ENCODE measurements at regions not wholly inside any gene's neighbourhood (a gene's known extent, or its start where the extent isn't known, plus 50 kb on each side); places are given as distances from the start of the nearest gene placed in this dataset.

DNA sequence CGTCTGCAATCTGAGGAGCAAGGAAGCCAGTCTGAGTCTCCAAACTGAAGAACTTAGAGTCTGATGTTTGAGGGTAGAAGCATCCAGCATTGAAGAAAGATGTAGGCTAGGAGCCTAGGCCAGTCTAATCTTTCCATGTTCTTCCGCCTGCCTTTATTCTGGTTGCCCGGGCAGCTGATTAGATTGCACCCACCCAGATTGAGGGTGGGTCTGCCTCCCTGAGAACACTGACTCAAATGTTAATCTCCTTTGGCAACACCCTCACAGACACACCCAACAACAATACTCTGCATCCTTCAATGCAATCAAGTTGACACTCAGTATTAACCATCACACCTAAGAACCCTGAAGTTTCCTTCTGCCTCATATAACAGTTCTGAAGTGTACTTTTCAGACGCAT, 350.1 kb downstream of the RFPL4B start:
- in situ Hi-C loops (cut with HindIII; ENCODE audit: low sequenced_read_pairs): no loop called here

DNA sequence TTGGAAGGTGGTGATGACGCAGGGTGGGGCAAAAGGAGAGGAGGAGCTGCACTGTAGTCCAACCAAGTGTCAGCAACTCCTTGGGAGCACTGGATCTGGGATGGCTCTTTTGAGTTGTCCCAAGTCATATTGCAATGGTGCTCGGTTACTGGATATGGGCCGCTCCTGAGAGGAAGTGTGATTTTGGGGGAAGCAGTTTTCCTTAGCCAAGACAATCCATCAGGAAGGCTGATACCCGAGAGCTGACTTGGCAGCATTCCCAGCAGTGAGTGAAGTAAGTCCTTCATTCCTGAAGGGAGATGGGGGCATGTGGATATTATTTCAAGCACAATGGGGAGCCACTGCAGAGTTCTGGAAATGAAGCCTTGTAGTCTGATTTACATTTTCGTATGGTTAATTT, 354.1 kb downstream of the RFPL4B start:
- in situ Hi-C loops (cut with HindIII; ENCODE audit: low sequenced_read_pairs): no loop called here

DNA sequence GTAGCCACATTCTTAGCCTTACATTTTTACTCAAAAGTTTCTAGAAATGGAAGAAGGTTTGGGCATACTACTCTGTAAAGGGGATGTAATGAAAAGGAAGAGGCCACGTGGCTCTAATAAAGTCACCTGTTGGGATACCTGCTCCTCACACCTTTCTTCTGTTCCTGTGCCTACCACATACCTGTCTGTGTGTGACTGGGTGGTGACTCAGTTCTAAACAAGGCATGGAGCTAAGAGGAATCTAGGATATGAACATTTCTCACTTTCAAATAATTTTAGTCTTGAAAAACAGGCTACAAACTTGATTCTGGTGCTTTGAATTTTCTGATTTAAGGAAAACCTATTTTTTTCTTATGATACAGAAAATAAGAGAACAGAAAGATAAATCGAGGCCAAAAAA, 363.6 kb downstream of the RFPL4B start:
- in situ Hi-C loops (cut with HindIII; ENCODE audit: low sequenced_read_pairs): no loop called here

DNA sequence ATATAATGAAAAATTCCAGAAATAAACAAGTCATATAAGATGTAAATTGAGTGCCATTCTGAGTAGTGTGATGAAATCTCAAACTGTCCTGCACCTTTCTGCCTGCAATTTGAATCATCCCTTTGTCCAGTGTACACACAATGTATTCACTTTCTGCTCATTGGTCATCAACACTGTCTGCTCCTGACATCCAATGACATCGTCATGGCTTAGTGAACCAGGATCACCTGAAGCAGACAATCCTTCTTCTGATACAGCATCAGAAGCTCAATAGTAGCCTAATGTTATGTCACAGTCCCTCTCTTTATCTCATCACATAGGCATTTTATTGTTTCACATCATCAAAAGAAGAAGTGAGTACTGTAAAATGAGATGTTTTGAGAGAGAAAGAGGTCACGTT, 366.3 kb downstream of the RFPL4B start:
- in situ Hi-C loops (cut with HindIII; ENCODE audit: low sequenced_read_pairs): no loop called here

DNA sequence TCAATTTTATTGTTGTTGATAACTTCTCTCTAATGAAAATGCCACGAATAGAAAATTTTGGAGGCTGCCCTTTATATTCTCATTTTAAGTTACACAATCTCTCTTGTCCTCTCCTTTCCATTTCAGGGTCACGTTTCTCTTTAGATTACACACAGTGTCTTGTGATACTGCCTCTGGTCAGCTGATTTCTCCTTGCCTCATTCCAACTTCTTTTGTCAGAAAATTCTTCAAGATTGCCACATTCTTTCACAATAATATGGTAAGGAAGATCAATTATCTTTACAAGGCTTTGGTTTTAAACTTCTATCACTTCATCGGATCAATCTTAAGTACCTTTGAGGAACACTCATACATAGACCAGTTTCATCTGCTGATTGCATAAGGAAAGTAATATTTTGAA, 370.3 kb downstream of the RFPL4B start:
- in situ Hi-C loops (cut with HindIII; ENCODE audit: low sequenced_read_pairs): no loop called here

DNA sequence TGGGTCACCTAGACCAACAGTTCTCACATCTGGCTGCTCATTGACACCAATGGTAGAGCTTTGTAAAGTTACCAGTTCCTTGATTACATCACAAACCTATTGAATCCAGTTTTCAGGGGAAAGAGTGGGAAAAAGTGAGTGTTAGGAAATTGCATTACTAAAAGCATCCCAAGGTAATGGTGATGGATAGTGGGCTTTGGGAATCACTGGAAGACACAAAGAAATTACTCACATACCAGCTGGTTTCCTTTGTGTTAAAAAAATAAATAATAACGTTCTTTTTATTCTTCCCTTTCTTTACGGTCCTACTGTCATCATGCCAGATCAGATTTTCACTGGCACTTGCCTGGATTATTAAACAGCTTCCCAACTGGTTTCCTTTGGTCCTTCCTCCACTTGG, 370.7 kb downstream of the RFPL4B start:
- in situ Hi-C loops (cut with HindIII; ENCODE audit: low sequenced_read_pairs): no loop called here

DNA sequence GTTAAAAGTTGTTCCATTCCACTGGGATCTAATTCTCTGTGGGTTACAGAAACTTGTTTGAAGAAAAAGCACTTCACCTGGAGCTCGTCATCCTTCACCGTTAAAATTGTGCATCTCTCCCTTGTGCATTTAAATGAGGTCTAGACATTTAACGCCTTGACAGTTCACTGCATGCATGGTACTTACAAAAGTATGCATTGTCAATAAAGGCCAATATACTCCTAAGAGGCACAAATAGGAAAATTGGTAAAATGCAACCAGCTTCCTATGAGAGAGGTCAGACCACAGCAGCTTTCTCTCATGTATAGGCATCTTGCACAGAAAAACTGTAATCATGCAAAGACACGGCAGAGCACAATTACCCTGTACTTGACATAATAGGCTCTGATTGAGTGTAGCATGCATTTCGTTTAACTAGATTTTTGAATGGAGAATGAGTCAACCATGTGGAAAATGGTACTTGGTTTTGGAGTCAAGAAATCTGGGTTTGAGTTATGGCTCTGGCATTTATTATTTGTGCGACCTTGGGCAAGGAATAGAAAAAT, 378.5 kb downstream of the RFPL4B start:
- in situ Hi-C loops (cut with HindIII; ENCODE audit: low sequenced_read_pairs): no loop called here

DNA sequence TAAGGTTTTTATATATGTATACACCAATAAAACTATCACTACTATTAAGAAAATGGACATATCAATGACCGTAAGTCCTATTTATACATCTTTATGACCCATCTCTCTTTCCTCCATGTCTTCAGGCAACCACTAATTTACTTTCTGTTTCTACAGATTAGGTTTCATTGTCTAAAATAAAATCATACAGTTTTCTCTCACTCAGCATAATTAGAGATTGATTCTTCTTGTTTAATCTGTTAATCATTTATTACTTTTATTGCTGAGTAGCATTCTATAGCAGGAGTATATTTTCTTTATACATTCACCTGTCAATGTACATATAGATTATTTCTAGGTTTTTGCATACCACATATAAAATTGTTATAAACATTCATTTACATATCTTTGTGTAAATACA, 388.0 kb downstream of the RFPL4B start:
- in situ Hi-C loops (cut with HindIII; ENCODE audit: low sequenced_read_pairs): no loop called here

DNA sequence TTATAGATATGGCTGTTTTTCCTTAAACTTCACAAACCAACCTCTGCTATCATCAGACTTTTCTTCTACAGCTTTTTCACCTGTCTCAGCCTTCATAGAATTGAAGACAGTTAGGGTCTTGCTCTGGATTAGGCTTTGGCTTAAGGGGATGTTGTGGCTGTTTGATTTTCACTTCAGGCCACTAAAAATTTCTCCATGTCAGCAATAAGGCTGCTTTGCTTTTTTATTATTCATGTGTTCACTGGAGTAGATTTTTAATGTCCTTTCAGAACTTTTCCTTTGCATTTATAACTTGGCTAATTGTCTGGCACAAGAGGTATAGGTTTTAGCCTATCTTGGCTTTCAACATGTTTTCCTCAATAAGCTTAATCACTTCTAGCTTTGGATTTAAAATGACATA, 392.6 kb downstream of the RFPL4B start:
- in situ Hi-C loops (cut with HindIII; ENCODE audit: low sequenced_read_pairs): no loop called here

DNA sequence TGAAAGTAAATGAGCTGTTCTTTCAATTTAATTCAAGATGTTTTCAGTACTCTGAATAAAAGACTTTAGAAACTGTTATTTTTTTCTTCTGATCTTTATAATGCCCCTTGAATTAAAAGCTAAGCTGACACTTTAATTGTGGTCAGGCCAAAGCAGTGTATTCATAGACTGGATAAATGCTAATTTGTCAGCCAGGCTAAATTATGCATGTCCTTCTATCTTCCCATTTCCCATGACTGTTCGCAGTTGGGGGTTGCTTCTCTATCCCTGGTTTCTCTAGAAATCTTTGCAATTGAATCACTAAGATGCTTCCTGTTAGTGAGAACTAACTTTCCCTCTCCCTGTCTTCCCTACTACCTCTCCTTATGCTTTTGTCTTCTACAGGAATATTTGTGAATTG, 396.2 kb downstream of the RFPL4B start:
- in situ Hi-C loops (cut with HindIII; ENCODE audit: low sequenced_read_pairs): no loop called here

DNA sequence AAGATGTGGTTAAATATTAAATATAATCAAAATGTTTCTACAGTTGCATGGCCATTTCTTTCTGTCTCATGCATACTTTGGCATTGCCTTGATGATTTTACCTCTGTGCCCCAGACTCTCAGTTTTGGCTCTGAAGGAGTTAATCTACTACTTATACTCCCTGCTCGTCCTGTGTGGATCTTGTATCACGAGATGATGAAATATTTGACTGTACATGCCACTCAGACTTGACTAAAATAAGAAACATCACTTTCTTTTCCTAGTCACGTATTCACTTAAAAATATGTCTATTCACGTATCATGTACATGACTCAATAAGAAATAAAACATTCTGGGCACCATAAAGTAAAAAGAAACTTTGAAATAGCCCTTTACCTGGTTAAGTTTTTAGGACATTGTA, 397.7 kb downstream of the RFPL4B start:
- in situ Hi-C loops (cut with HindIII; ENCODE audit: low sequenced_read_pairs): no loop called here

DNA sequence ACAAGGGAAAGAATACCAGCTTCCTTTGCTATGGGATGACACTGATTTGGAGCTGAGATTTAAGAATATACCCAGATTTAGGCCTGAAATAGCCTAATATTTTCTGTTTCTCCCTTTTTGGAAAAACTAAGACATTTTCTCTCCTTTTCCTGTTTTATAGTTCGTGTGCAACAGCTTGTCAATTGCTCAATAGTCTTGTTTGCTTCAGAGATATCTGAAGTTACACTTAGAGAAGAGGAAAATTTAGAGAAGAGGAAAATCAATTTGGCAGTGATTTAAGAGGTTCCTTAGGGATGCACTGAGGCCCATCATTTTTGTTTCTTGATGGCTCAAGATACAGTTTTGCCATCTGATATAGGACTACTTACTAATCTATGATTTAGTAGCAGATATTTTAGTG, 398.6 kb downstream of the RFPL4B start:
- in situ Hi-C loops (cut with HindIII; ENCODE audit: low sequenced_read_pairs): no loop called here

DNA sequence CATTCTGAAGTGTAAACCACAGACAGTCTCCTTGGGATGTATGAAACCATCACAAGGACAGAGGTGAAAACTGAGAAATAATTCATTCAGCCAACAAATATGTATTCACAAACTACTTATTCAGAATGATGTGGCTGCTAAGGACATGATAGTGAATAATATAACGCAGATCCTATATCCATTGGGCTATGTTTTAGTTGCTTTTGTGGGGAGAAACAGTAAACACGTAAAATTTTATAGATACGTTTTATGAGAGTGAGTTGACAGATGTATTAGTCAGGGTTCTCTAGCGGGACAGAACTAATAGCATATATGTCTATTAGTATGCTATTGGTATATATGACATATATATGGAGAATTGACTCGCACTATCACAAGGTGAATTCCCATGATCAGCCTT, 402.5 kb downstream of the RFPL4B start:
- in situ Hi-C loops (cut with HindIII; ENCODE audit: low sequenced_read_pairs): no loop called here

DNA sequence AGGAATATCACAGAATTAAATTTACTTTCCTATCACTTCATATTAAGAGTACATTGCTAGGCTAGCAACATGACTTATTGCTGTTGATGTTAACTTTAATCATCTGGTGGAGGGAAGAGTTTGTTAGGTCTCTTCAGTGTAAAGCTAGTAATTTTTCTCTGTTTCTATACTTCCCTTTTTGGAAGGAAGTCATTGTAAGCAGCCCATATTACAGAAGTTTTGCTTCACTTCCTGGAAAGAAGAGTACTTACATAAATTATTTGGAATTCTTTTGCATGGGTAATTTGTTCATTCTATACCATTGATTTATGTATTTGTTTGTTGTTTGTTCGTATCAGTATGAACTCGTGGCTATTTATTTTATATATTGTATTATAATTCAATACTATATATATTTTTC, 405.2 kb downstream of the RFPL4B start:
- in situ Hi-C loops (cut with HindIII; ENCODE audit: low sequenced_read_pairs): no loop called here

DNA sequence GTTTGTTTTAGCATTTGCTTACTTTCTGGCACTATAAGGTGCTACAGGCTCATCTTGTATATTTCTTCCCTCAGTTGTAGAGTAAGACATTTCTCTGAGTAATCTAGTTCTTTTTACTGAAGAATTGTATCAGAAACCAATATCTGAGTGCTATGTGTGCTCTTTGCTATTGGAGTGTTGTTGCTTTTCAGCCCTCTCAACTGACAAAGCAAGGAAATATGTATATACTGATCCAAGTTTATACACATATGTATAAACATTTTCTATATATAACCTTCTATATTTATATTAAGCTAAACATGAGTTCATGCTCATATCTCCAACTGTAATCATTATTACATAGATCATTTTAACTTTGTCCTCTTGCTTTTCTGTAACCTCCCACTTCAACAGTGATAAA, 405.7 kb downstream of the RFPL4B start:
- in situ Hi-C loops (cut with HindIII; ENCODE audit: low sequenced_read_pairs): no loop called here

DNA sequence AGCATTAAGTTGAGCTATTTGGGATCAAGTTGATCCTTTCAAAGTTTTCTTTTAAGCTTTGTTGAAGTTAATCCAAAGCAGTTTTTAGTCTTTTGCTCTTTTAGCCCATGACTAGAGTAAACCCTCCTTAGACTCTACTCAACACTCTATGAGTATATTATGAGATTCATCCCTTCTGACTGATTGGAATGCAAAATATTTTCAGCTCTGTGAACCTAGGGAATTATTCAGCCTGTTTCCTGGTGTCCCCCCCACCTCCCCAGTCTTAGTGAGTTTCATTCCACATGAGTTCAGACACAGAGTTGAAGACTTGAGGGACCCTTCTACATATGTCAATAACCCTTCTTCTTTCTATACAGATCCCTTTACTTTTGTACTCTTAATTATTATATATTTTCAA, 413.7 kb downstream of the RFPL4B start:
- in situ Hi-C loops (cut with HindIII; ENCODE audit: low sequenced_read_pairs): no loop called here

DNA sequence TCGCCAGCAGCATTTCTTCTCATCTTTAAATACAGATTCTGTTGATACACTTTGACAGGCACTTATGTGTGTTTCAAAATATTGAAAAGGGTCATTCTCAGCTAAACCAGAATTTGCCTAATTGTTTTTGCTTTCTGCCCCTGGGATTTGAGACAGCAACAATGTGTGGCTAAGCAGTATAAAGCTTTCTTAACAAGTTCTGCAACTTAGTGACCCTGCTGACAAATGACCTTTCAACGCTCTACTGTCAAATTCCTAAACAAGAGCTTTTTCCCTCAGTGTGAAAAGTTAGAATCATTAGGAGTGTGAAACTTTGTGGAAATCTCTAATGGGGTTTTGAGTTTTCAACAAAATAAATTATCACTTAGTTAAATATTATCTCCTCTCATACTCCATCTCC, 414.6 kb downstream of the RFPL4B start:
- in situ Hi-C loops (cut with HindIII; ENCODE audit: low sequenced_read_pairs): no loop called here

DNA sequence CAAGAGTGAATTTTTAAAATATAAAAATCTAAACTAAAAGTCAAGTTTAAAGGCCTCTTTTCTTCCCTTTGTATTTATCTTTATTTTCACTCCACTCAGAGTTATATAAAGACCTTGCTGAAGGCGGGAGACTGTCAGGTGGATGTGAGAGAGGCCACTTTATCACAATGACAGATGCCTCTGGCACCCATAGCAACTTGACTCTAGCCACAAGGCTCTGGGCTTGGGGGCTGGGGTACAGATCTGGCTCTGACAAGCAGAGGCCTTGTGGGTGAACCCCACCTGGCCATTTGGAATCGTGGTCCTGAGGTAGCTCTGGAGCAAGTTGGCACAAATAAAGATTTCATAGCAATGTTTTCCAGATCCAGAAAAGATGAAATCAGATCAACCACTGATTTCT, 417.2 kb downstream of the RFPL4B start:
- in situ Hi-C loops (cut with HindIII; ENCODE audit: low sequenced_read_pairs): no loop called here

DNA sequence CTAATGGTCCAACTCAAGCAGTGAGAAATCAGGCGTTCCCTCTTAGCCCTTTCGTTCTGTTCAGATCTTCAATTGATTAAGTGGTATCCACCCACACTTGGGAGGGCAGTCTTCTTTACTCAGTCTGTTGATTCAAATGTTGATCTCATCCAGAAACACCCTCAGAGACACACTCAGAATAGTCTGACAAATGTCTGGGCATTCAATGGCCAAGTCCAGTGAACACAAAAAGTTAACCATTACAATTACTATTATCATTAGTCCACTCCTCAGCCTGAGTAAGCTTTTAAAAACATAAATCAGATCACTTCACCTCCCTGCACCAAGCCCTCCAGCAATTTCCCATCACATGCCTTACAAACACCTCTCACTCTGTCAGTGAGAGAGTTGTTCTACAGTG, 423.2 kb downstream of the RFPL4B start:
- in situ Hi-C loops (cut with HindIII; ENCODE audit: low sequenced_read_pairs): no loop called here

DNA sequence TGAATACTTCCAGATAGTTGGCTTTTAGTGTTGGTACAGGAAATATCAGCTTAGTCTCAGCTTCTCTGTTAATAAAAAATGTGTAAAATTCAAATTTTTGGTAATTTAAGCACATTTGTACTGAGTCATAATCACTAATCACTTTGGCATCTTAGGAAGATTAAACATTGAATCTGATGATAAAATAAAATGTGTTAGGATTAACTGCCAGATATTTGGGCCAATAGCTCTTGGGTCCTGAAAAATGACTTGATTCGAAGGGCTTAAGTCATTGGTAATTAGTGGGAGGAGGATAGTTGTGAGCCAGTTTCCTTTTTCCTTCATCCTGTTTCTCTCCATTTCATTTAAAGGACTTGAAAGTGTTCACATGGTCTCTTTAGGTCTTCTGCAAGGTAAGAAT, 426.1 kb downstream of the RFPL4B start:
- in situ Hi-C loops (cut with HindIII; ENCODE audit: low sequenced_read_pairs): no loop called here

DNA sequence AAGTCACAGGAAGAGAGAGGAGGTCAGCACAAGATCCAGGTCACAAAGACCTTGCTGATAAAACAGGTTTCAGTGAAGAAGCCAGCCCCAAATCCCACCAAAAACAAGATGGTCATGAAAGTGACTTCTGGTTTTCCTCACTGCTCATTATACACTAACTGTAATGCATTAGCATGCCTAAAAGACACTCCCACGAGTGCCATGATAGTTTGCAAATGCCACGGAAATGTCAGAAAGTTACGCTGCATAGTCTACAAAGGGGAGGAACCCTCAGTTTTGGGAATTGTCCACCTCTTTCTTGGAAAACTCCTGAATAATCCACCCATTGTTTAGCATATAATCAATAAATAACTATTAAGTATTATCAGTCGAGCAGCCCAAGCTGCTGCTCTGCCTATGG, 427.2 kb downstream of the RFPL4B start:
- in situ Hi-C loops (cut with HindIII; ENCODE audit: low sequenced_read_pairs): no loop called here

DNA sequence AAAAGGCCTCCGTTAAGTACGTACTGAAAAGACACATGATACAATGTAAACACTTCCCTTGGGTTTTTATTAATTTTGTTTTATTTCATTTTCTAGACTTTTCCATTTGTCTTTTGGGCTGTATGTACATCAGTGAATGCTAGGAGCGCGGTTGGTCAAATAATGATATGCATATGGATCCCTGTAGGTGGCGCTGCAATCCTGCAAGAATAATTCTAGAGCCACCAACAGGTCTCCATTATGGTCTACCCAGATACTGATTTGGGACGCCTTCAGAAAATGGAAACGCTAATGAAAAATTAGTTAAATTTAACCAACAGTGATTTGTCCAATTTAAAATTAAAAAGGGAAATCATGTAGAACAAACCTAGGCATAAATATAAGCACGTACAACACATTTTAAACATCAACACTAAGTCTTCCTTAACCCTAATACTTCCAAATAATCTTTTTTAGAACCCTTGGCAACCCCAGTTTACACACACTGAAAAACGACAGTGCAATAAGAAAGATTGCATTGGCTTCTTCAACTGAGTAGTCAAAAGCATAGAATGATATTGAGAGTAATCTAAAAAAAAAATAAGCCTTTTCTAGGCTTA, 433.5 kb downstream of the RFPL4B start:
- in situ Hi-C loops (cut with HindIII; ENCODE audit: low sequenced_read_pairs): loop anchor here (5.0 kb wide), 1 partner anchor 1107 kb away; no protein-coding TSS in a partner anchor

DNA sequence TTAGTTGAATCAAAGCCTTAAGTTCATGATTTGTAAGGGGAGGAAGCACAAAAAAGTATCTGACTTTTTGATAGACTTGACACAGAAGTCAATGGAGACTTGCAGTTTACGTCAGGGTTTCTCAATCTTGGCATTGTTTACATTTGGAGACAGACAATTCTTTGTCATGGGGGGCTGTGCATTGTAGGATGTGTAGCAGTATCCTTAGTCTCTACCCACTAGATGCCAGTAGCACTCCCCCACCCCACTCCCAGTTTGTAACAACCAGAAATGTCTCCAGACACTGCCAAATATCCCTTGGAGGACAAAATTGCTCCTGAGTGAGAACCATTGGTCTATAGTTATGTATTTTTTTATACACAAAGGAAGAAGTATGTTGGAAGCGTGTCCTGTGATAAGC, 434.1 kb downstream of the RFPL4B start:
- in situ Hi-C loops (cut with HindIII; ENCODE audit: low sequenced_read_pairs): loop anchor here (5.0 kb wide), 1 partner anchor 1106 kb away; no protein-coding TSS in a partner anchor
